Umbilical cord (tissue), 1 donor: ENCODE measurements at regions not wholly inside any gene's neighbourhood (a gene's known extent, or its start where the extent isn't known, plus 50 kb on each side); places are given as distances from the start of the nearest gene placed in this dataset.

Source experiments
- DNase-seq: peaks from one replicate; pipeline ENCODE4 v3.0.0-alpha.2; 2015; ENCODE audit warnings: low spot score

DNA sequence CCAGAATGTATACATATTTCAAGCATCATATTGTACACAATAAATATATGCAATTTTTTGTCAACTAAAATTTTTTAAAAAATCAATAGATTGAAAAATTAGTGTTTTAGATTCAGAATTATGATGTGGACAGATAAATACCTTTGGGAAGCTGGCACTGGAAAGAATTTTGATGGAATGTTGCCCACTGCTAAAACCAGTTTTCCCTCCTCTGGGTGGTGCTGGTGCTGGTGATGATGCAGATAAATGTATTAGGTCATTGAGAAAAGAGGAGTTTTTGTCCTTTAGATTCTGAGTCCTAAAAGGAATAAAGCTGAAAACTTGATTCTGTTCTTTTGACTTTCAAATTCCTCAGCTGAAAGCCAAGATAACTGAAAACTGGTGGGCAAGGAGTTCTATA is 56.0 kb upstream of the SUCLG2 start:
- no peak for DNase-seq

DNA sequence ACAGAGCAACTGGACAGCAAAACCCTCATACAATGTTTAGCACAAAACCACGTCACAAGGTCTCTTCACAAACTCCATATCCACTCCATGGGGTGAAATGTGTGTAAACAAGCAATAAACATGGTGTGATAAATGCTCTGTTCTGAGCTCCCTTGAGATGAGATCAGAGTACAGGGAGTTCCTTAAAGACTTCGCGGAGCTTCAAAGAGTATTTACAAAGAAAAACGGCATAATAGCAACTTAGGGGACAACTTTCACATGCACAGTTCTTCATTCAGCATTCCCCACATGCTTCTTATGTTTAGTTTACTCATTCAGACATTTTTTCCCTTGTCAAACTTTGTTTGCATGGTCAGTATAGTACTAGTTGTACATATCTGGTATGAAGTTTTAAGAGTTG is 52.5 kb upstream of the SUCLG2 start:
- peak; percentile 5 for DNase-seq

GRCh38 chr3:67704322-67704721 is 49.9 kb upstream of the SUCLG2 start:
- no peak for DNase-seq
